GM21528 (cell line): ENCODE measurements at regions not wholly inside any gene's neighbourhood (a gene's known extent, or its start where the extent isn't known, plus 50 kb on each side); places are given as distances from the start of the nearest gene placed in this dataset.

Experiments used
- ATAC-seq: cut with Tn5 transposase; IDR thresholded peaks from one replicate; pipeline ENCODE4 v1.9.1; 2021; ENCODE audit warnings: mild to moderate bottlenecking, moderate library complexity; ENCODE audit not compliant: unreplicated experiment, low FRiP score

DNA sequence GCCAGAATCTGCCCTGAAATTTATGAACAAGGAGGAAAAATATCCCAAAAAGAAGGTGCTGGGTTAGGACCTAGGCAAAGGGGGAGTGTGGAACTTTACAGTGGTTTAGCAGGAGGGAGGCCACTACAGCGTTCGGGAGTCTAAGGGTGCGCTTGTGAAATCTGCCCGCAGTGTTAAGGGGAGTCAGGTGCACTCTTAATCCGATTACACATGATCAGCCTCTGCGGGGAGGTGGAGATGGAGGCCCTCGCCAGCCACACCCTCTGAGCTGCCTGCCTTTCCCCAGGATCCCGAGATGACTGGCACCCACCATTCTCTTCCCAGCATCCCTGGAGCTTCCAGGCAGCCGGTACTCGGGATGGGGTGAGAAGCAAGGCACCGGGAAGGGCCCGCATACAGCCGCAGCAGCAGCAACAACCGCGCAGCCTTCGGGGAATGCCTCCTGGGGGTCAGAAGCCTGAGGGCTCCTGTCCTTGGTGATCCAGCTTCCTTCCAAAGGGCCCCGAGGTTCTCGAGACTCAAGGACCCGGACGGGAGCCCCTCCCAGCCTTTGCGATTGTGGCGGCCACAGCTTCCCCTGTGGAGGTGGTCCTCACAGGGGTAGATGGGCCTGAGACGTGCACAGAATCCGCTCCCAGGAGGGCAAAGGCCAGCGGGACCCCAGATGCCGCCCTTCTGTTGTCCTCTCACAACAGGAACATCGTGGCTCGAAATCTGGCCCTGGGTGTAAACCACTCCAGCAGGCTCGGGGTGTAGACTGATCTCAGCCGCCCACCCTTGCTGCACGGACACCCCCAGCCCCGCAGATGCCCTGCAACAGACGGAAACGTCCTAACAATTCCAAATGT, 57.3 kb upstream of the CST7 start:
- ATAC-seq: no peak

DNA sequence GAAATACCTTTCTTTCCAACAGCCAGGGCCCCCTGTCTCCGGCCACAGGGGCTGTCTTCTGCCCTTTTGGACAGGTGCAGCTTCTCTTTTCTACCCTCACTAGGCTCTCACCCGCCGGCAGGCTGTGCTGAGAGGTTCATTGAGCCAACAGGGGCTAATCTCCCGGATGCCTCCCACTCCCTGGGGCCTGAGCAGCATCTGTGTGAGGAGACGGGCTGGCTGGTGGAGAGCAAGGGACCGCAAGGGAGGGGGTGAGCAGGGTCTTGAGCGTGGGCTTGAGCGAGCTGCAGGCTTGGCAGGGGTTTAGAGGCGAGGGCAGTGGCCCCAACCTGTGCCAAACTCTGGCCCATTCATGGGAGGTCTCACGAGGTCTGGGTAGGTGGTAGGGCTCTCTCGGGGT, 56.5 kb upstream of the CST7 start:
- ATAC-seq: no peak

- no peak for ATAC-seq
These were observed 56.1 kb upstream of the CST7 start for GRCh38 chr20:24892931-24893330.

GRCh38 chr20:24894488-24894887, 54.6 kb upstream of the CST7 start:
- no peak for ATAC-seq

DNA sequence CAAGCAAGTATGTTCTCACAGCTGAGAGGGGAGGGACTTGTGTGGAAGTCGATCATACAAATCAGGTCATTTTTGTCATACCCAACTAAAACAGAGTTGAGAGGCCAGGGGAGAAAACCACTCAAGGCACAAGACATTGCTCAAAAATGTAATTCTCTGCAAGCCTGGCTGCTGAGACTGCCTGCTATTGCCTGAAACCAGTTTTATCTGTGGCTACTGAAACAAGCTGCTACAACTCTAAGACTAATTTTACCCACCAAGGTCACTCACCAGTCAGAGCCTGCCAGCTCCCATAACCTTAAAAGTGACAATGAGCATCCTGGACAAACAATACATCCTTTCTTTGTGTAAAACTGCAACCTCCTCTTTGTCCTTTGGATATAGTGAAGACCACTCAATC, 54.1 kb upstream of the CST7 start:
- no peak for ATAC-seq

DNA sequence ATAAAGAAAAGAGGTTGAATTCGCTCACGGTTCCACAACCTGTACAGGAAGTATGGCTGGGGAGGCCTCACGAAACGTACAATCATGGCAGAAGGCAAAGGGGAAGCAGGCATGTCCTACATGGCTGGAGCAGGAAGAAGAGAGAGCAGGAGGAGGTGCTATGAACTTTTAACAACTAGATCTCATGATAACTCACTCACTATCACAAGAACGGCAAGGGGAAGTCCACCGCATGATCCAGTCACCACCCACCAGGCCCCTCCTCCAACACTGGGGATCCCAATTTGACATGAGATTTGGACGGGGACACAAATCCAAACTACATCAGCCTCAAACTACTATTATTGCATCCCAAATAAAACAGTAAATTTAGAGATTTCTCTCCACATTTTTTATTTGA, 53.6 kb upstream of the CST7 start:
- ATAC-seq: no peak

DNA sequence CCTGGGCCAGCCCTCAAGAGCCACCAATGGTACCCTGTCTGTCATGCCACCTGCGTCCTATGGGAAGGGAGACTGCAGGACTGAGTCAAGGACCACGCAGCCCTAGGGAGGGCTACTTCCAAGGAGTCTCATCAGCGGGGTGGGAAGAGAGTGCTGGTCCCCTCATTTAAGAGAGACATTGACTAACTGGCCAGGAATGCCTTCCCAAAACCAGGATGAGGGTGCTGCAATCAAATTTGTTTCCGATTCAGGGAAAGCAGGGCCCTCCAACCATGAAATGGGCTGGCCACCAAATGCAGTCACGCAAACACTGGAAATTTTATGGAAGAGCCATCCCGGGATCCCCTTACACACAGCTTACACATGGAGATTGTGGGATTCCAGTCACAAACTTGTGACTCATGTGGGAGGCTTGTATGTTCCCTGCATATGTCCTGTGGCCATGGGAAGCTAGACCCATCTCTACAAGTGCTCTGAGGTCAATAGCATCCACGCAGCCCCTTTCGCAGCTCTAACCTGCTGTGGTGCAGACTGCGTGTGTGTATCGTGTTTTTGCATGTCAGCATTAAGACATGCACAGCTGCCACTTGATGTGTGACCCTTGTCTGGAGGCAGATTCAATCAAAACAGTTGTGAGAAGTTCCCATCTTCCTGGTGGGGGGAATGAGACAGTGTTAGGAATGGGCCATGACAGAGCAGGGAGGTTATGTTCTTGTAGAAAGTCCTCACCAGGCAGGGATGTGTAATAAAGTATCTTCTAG, 53.0 kb upstream of the CST7 start:
- ATAC-seq: no peak

DNA sequence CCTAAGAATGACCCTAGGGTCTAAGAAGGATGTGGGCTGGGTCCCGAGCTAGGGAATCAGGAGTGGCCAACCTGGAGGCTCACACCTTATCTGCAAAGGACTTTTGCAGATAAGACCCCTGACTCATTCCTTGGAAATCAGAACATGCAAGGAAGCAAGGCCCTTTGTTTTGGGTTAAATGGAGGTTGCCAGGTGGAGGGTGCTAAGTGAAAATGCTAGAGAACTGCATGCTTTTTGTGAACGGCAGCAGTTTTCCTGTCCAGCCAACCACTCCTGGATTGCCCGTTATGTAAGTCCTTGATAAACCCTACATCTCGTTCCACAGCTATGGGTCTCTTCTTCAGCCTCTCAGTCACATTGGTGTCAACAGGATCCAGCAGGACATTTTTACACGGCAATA, 52.1 kb upstream of the CST7 start:
- ATAC-seq: no peak

DNA sequence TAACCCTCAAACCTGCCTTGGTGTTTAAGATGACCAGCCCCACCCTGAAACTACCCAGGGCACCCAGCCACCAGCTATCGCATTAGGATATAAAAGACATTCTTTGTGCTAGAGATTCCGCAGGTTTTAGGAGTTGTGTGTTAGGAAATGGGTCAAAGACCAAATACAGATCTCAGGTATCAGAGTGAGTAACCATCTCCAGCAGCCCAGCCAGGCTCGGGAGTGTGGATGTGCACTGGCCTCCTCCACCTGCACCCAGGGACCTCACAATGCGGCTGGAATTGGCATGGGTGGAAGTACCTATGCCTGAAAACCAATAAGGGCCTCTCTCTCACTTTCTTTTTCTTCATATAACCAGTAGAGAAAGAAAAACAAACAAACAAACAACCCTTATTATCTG, 51.1 kb upstream of the CST7 start:
- no peak for ATAC-seq

DNA sequence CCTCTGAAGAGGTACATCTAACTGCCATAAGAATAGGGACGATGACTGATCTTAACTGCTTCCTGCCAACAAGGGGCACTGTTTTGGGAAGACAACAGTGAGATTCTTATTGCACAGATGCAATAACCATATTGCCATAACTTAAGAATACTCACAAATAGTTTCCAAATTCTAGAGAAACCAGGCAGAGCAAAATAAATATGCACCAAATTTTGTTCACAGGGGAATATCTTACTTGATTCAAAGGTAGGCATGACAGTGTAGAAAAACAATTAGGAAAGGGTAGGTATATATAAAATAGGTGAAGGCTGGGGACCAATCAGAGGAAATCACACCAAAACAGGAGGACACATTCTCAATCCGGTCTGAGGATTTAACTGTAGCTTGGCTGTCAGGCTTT, 49.9 kb upstream of the CST7 start:
- ATAC-seq: no peak
